DOHH2 (cell line): ENCODE measurements at regions not wholly inside any gene's neighbourhood (a gene's known extent, or its start where the extent isn't known, plus 50 kb on each side); places are given as distances from the start of the nearest gene placed in this dataset.
"Not testable (repeated sequence)": the region's sequence is repeated elsewhere in the genome, so short reads cannot be mapped to it uniquely, and the experiment has no call there.

Experiments used
- CTCF ChIP-seq: fragments of 200-600 bp; sonication (generic); IDR thresholded peaks from one replicate; pipeline ENCODE4 v1.5.1; 2014; ENCODE audit warnings: antibody characterized with exemption, mild to moderate bottlenecking, low read depth, low read length; ENCODE audit not compliant: poor library complexity, severe bottlenecking
- EZH2phosphoT487 ChIP-seq: fragments of 200-600 bp; sonication (generic); IDR thresholded peaks from 2 replicates; pipeline ENCODE4 v1.6.1; 2017; ENCODE audit warnings: borderline replicate concordance, mild to moderate bottlenecking, antibody characterized with exemption, low read length, moderate library complexity, mixed read lengths

- not testable (repeated sequence) for TF ChIP-seq CTCF, EZH2phosphoT487
Observed at GRCh38 chr14:19166056-19166455, 198.8 kb downstream of the POTEM start.
